ENCODE measurements at regions not wholly inside any gene's neighbourhood (a gene's known extent, or its start where the extent isn't known, plus 50 kb on each side); places are given as distances from the start of the nearest gene placed in this dataset.

- intact Hi-C loops (cut with micrococcal nuclease) = no loop called here
- CTCF ChIA-PET = no interaction called here
Measured at GRCh38 chr21:36628761-36629460, 70.0 kb upstream of the SIM2 start.

GRCh38 chr21:36630485-36631206 lies 68.3 kb upstream of the SIM2 start:
- Histone ChIP-seq H3K27ac (ENCODE audit: low read length) (no peak overlapping the region), H3K79me2 (ENCODE audit: low read length) (no peaks in the 10 kb centered on the region), H3K4me3 (ENCODE audit: low read length) (no peak overlapping the region), H3K4me2 (ENCODE audit: low read length) (no peak overlapping the region), H3K27me3 (ENCODE audit: low read length) (no peaks in the 10 kb centered on the region), H4K20me1 (ENCODE audit: low read length) (no peaks in the 10 kb centered on the region), H3K9me3 (ENCODE audit: low read length) (no peaks in the 10 kb centered on the region), H3K4me1 (ENCODE audit: insufficient read depth, low read length) (peaks cover 16% of the 10 kb centered on the region), H3K36me3 (ENCODE audit: low read depth, low read length) (no peaks in the 10 kb centered on the region), H3K9ac (ENCODE audit: low read length) (no peak overlapping the region), H3F3A (ENCODE audit: low read length, unreplicated experiment) (no peaks in the 10 kb centered on the region), H3K9me2 (replicated peaks; ENCODE audit: low read length) (no peaks in the 10 kb centered on the region), H2AFZ (ENCODE audit: low read length) (no peak overlapping the region)
- ATAC-seq = peak; percentile 49
- TF ChIP-seq EZH2 (IDR thresholded peaks at IDR 0.05; ENCODE audit: low read length, unreplicated experiment) (no peak), CTCF (conservative IDR thresholded peaks at IDR 0.05; ENCODE audit: low read depth, low read length) (peak; percentile 94)
- BruUV-seq (replicated peaks) = no TSS peak
- DNase-seq = peak; percentile 80
- ChIA-PET POLR2A (ENCODE audit: unreplicated experiment) (no interaction called here), CTCF (interaction anchor here (0.5 to 1.3 kb wide), 8 partner anchors 17 to 311 kb away, joined by 4 to 6 read pairs (median 4); no protein-coding TSS in a partner anchor)
- intact Hi-C loops (cut with micrococcal nuclease) = loop anchor here (5.0 to 10.0 kb wide), 2 partner anchors 46 to 208 kb away; no protein-coding TSS in a partner anchor

More at GRCh38 chr21:36628761-36629460, 70.0 kb upstream of the SIM2 start:
- H3K4me1 ChIP-seq (ENCODE audit: insufficient read depth, low read length) = peaks cover 16% of the 10 kb centered on the region
- H3K27me3 ChIP-seq (ENCODE audit: low read length) = no peaks in the 10 kb centered on the region
- no peaks in the 10 kb centered on the region for H3K9me2 ChIP-seq (replicated peaks; ENCODE audit: low read length)
- H3K9ac ChIP-seq (ENCODE audit: low read length) = no peak overlapping the region
- POLR2A ChIA-PET (ENCODE audit: unreplicated experiment) = no interaction called here
- no peaks in the 10 kb centered on the region for H3K36me3 ChIP-seq (ENCODE audit: low read depth, low read length)
- no peak overlapping the region for H2AFZ ChIP-seq (ENCODE audit: low read length)
- DNase-seq (no peak), ATAC-seq (no peak)
- BruUV-seq (replicated peaks) = no TSS peak
- no peaks in the 10 kb centered on the region for H3F3A ChIP-seq (ENCODE audit: low read length, unreplicated experiment)
- H3K9me3 ChIP-seq (ENCODE audit: low read length) = no peaks in the 10 kb centered on the region
- H3K4me2 ChIP-seq (ENCODE audit: low read length) = no peak overlapping the region
- no peak overlapping the region for H3K27ac ChIP-seq (ENCODE audit: low read length)
- no peaks in the 10 kb centered on the region for H3K79me2 ChIP-seq (ENCODE audit: low read length)
- TF ChIP-seq EZH2phosphoT487 (IDR thresholded peaks at IDR 0.05; ENCODE audit: borderline replicate concordance, low read length) (no peak), CTCF (conservative IDR thresholded peaks at IDR 0.05; ENCODE audit: low read depth, low read length) (no peak), EZH2 (IDR thresholded peaks at IDR 0.05; ENCODE audit: low read length, unreplicated experiment) (no peak)
- no peaks in the 10 kb centered on the region for H4K20me1 ChIP-seq (ENCODE audit: low read length)
- H3K4me3 ChIP-seq (ENCODE audit: low read length) = no peak overlapping the region

GRCh38 chr21:36636016-36636415 lies 62.9 kb upstream of the SIM2 start:
- H3K4me2 ChIP-seq (ENCODE audit: low read length) = no peak overlapping the region
- no peak for DNase-seq
- H3K9me3 ChIP-seq (ENCODE audit: low read length) = no peaks in the 10 kb centered on the region
- H3K9ac ChIP-seq (ENCODE audit: low read length) = no peak overlapping the region
- H3K27ac ChIP-seq (ENCODE audit: low read length) = no peak overlapping the region
- CTCF ChIA-PET = no interaction called here
- intact Hi-C loops (cut with micrococcal nuclease) = loop anchor here (10.0 kb wide), 1 partner anchor 51 kb away; no protein-coding TSS in a partner anchor
- no peaks in the 10 kb centered on the region for H3K27me3 ChIP-seq (ENCODE audit: low read length)
- H2AFZ ChIP-seq (ENCODE audit: low read length) = no peak overlapping the region
- H3K36me3 ChIP-seq (ENCODE audit: low read depth, low read length) = no peaks in the 10 kb centered on the region
- no peak for TF ChIP-seq EZH2 (IDR thresholded peaks at IDR 0.05; ENCODE audit: low read length, unreplicated experiment)
- TF ChIP-seq CTCF (conservative IDR thresholded peaks at IDR 0.05; ENCODE audit: low read depth, low read length) = no peak
- TF ChIP-seq EZH2phosphoT487 (IDR thresholded peaks at IDR 0.05; ENCODE audit: borderline replicate concordance, low read length) = no peak
- H4K20me1 ChIP-seq (ENCODE audit: low read length) = no peaks in the 10 kb centered on the region
- POLR2A ChIA-PET (ENCODE audit: unreplicated experiment) = interaction anchor here (0.5 to 0.7 kb wide), 3 partner anchors 10 to 68 kb away, joined by 3 to 22 read pairs (median 5); no protein-coding TSS in a partner anchor
- H3K79me2 ChIP-seq (ENCODE audit: low read length) = no peaks in the 10 kb centered on the region
- peak; percentile 58 for ATAC-seq
- no peaks in the 10 kb centered on the region for H3F3A ChIP-seq (ENCODE audit: low read length, unreplicated experiment)
- H3K9me2 ChIP-seq (replicated peaks; ENCODE audit: low read length) = no peaks in the 10 kb centered on the region
- no peak overlapping the region for H3K4me3 ChIP-seq (ENCODE audit: low read length)
- BruUV-seq (replicated peaks) = no TSS peak
- peaks cover 22% of the 10 kb centered on the region for H3K4me1 ChIP-seq (ENCODE audit: insufficient read depth, low read length)
